KOPT-K1 (cell line): ENCODE measurements at regions not wholly inside any gene's neighbourhood (a gene's known extent, or its start where the extent isn't known, plus 50 kb on each side); places are given as distances from the start of the nearest gene placed in this dataset.

ENCODE experiments used
- H3K27ac ChIP-seq: fragments of 200-600 bp; sonication (generic); 2 replicates; pipeline ENCODE4 v1.5.1; 2016; ENCODE audit warnings: antibody characterized with exemption, mild to moderate bottlenecking, low read depth, low read length; ENCODE audit not compliant: poor library complexity, severe bottlenecking
- H3K36me3 ChIP-seq: fragments of 200-600 bp; sonication (generic); 2 replicates; pipeline ENCODE4 v1.5.1; 2017; ENCODE audit warnings: antibody characterized with exemption, mild to moderate bottlenecking, low read length, moderate library complexity; ENCODE audit not compliant: insufficient read depth
- H3K9me3 ChIP-seq: fragments of 200-600 bp; sonication (generic); 2 replicates; pipeline ENCODE4 v1.5.1; 2017; ENCODE audit warnings: antibody characterized with exemption, low read length, mild to moderate bottlenecking; ENCODE audit not compliant: insufficient read depth, poor library complexity, severe bottlenecking

DNA sequence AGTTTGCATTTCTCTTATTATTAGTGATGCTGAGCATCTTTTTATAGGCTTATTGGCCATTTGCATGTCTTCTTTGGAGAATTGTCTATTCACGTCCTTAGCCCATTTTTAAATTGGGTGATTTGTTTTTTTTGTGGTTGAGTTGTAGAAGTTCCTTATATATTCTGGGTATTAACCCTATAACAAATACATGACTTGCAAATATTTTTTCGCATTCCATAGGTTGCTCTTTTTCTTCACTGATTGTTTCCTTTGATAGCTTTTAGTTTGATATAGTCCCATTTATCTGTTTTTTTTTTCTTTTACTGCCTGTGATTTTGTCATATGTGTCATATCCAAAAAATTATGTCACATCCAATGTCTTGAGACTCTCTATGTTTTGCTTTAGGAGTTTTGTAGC lies 243.6 kb downstream of the GPD2 start:
- no peaks in the 10 kb centered on the region for H3K9me3 ChIP-seq

GRCh38 chr2:156680266-156680665 lies 244.1 kb downstream of the GPD2 start:
- Histone ChIP-seq H3K27ac (no peak overlapping the region), H3K9me3 (no peaks in the 10 kb centered on the region), H3K36me3 (no peaks in the 10 kb centered on the region)

More for the DNA sequence above, 243.6 kb downstream of the GPD2 start:
- no peak overlapping the region for H3K27ac ChIP-seq
- no peaks in the 10 kb centered on the region for H3K36me3 ChIP-seq

GRCh38 chr2:156687126-156687525 lies 250.9 kb downstream of the GPD2 start:
- Histone ChIP-seq H3K9me3 (no peaks in the 10 kb centered on the region), H3K27ac (no peak overlapping the region)

GRCh38 chr2:156687715-156688114 lies 251.5 kb downstream of the GPD2 start:
- no peaks in the 10 kb centered on the region for H3K9me3 ChIP-seq
- no peak overlapping the region for H3K27ac ChIP-seq
- H3K36me3 ChIP-seq = no peaks in the 10 kb centered on the region

More at GRCh38 chr2:156687126-156687525, 250.9 kb downstream of the GPD2 start:
- H3K36me3 ChIP-seq = no peaks in the 10 kb centered on the region

DNA sequence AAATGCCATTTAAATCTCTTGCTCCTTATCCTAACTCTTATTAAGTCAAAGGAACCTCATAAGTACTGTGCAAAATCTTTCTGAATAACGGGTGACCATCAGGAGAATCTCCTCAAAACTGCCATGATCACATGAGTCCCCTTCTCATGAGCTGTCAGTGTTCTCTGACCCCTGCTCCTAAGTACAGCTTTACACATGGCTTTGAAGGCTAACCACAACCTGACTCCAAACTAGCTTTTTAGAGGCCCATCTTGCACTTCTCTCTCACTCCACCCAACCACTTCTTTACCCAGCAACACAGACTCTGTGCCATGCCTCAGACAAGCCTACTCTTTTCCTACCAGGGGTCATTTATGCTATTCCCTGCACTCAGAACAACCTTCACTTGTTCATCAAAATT lies 253.8 kb downstream of the GPD2 start:
- H3K9me3 ChIP-seq = no peaks in the 10 kb centered on the region
- no peaks in the 10 kb centered on the region for H3K36me3 ChIP-seq
- H3K27ac ChIP-seq = no peak overlapping the region

GRCh38 chr2:156691014-156691413 lies 254.8 kb downstream of the GPD2 start:
- H3K27ac ChIP-seq = no peak overlapping the region

GRCh38 chr2:156695020-156695419 lies 258.8 kb downstream of the GPD2 start:
- no peak overlapping the region for H3K27ac ChIP-seq
- no peaks in the 10 kb centered on the region for H3K9me3 ChIP-seq
- no peaks in the 10 kb centered on the region for H3K36me3 ChIP-seq

More at GRCh38 chr2:156691014-156691413, 254.8 kb downstream of the GPD2 start:
- no peaks in the 10 kb centered on the region for H3K36me3 ChIP-seq
- H3K9me3 ChIP-seq = no peaks in the 10 kb centered on the region

DNA sequence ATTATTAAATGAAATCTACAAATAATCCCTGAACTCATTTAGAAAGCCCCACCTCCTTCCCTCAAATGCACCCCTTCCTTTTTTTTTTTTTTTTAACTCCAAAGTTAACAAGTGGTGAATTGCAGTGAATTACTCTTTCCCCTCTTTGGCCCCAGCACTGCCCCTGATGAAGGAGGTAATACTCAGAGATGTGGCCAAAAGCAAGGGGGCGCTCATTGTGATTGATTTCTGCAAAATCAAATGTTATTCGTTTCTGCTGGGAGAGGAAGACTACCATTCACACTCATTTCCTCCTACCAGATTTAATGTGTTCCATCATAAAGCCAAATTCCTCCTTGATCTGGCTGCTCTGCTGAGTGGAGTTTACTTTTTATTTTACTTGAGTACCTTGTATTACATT lies 259.4 kb downstream of the GPD2 start:
- H3K27ac ChIP-seq = no peak overlapping the region
- no peaks in the 10 kb centered on the region for H3K36me3 ChIP-seq
- H3K9me3 ChIP-seq = no peaks in the 10 kb centered on the region

GRCh38 chr2:156697906-156698305 lies 261.7 kb downstream of the GPD2 start:
- Histone ChIP-seq H3K36me3 (no peaks in the 10 kb centered on the region), H3K27ac (no peak overlapping the region), H3K9me3 (no peaks in the 10 kb centered on the region)

GRCh38 chr2:156700681-156701080 lies 264.5 kb downstream of the GPD2 start:
- no peaks in the 10 kb centered on the region for H3K36me3 ChIP-seq
- H3K27ac ChIP-seq = no peak overlapping the region
- H3K9me3 ChIP-seq = no peaks in the 10 kb centered on the region

- Histone ChIP-seq H3K9me3 (no peaks in the 10 kb centered on the region), H3K27ac (no peak overlapping the region), H3K36me3 (no peaks in the 10 kb centered on the region)
Observed at GRCh38 chr2:156702541-156702940, 266.4 kb downstream of the GPD2 start.

DNA sequence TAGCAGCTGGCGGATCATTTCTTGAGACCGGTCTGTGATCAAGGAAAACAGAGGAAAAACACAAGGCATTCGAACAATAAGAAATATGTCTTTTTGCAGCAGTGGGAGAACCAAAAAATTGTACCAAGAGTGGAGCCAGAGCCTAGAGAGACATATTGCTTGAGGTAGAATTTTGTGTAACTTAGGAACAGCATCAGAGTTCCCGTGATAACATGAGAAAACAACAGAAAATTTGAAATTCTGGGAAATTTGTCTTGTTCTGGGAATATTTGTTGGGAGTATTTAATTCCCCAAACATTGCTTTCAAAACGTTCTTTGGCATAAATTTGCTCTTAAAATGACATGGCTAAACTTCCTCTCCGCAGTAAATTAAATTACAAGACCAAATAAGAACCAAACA lies 267.5 kb downstream of the GPD2 start:
- Histone ChIP-seq H3K9me3 (no peaks in the 10 kb centered on the region), H3K27ac (no peak overlapping the region), H3K36me3 (no peaks in the 10 kb centered on the region)

- H3K27ac ChIP-seq = no peak overlapping the region
- no peaks in the 10 kb centered on the region for H3K9me3 ChIP-seq
- no peaks in the 10 kb centered on the region for H3K36me3 ChIP-seq
Observed at GRCh38 chr2:156704132-156704531, 268.0 kb downstream of the GPD2 start.

DNA sequence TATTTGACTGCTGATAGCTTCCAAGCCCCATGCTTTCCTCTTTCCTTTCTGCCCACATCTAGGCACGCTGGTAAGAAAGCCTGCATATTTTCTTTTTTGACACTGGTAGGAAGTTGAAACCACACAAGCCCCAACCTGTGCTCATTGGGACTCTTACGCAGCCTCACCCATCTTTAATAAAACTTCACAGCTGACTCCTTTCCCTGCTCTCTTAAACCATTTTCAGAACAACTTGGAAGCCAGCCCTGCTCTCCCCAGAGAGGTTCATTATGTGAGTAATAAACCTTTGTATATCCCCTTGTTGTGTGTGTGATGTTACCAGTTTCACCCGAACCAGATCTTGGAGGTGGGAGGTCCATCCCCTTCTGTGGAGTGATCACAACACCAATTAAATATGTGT lies 268.4 kb downstream of the GPD2 start:
- H3K9me3 ChIP-seq = no peaks in the 10 kb centered on the region
- no peaks in the 10 kb centered on the region for H3K36me3 ChIP-seq
- no peak overlapping the region for H3K27ac ChIP-seq

DNA sequence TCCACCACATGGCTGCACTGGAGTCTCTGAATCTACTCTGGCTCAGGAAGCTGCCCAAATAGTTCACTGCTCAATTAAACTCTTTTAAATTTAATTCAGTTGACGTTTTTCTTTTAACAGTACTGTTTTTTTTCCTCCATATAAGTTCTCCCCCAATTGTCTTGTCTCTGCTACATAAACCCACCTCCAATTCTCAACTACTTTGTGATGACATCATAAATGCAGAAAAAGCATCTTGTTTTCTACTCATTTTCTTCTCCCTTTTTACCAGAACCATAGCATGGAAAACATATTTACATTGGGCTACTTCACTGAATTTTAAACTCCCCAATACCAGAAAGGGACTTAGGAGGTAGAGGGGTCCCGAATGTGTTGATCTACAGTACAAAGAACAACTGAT lies 270.4 kb downstream of the GPD2 start:
- Histone ChIP-seq H3K27ac (no peak overlapping the region), H3K36me3 (no peaks in the 10 kb centered on the region), H3K9me3 (no peaks in the 10 kb centered on the region)

DNA sequence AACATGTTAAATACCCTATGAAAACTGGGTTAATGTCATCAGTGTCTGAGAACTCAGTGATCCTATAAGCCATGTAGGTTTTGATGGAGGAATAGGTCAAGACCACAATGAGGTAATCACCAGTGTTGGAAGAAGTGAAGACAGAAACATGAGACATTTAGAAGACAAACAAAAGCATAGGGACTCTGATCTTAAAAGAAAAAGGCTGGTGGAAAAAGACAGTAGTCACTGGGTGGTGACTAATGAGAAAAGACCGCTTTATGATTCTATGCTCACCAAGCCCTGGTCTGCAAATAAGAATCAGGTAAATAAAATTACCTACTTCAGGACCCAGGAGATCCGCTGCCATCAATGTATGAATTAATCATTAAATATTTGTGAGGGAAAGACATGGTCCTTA lies 271.9 kb downstream of the GPD2 start:
- no peak overlapping the region for H3K27ac ChIP-seq
- no peaks in the 10 kb centered on the region for H3K9me3 ChIP-seq

GRCh38 chr2:156709091-156709490 lies 272.9 kb downstream of the GPD2 start:
- H3K36me3 ChIP-seq = no peaks in the 10 kb centered on the region
- no peak overlapping the region for H3K27ac ChIP-seq
- H3K9me3 ChIP-seq = no peaks in the 10 kb centered on the region

More for the DNA sequence above, 271.9 kb downstream of the GPD2 start:
- no peaks in the 10 kb centered on the region for H3K36me3 ChIP-seq
